ENCODE measurements at regions not wholly inside any gene's neighbourhood (a gene's known extent, or its start where the extent isn't known, plus 50 kb on each side); places are given as distances from the start of the nearest gene placed in this dataset.

- TF ChIP-seq CTCF (IDR thresholded peaks at IDR 0.05), result no peak
- no peak for TF ChIP-seq EZH2 (IDR thresholded peaks at IDR 0.05; ENCODE audit: borderline replicate concordance, insufficient read depth, low read depth, low read length, poor library complexity, severe bottlenecking)
These were observed 143.0 kb upstream of the SHH start for GRCh38 chr7:155955367-155955635.

Data from B cell (primary cell).